ENCODE measurements at regions not wholly inside any gene's neighbourhood (a gene's known extent, or its start where the extent isn't known, plus 50 kb on each side); places are given as distances from the start of the nearest gene placed in this dataset.

GRCh38 chr7:79968894-79969293 lies 165.7 kb upstream of the GNAI1 start:
- no peak for DNase-seq (ENCODE audit: extremely low read depth, insufficient read length)
- no peaks in the 10 kb centered on the region for H3K27me3 ChIP-seq (replicated peaks; ENCODE audit: control insufficient read depth, insufficient read depth, low read length)
- no peak overlapping the region for H3K4me3 ChIP-seq (replicated peaks; ENCODE audit: low read depth, low read length)
- H3K36me3 ChIP-seq (ENCODE audit: control insufficient read depth, insufficient read depth, low read length) = no peaks in the 10 kb centered on the region
- TF ChIP-seq CTCF (IDR thresholded peaks at IDR 0.05; ENCODE audit: insufficient read depth, low read length, poor library complexity, severe bottlenecking) = no peak

- DNase-seq (ENCODE audit: extremely low read depth, insufficient read length) = no peak
- no peaks in the 10 kb centered on the region for H3K36me3 ChIP-seq (ENCODE audit: control insufficient read depth, insufficient read depth, low read length)
- TF ChIP-seq CTCF (IDR thresholded peaks at IDR 0.05; ENCODE audit: insufficient read depth, low read length, poor library complexity, severe bottlenecking) = no peak
- no peak overlapping the region for H3K4me3 ChIP-seq (replicated peaks; ENCODE audit: low read depth, low read length)
- no peaks in the 10 kb centered on the region for H3K27me3 ChIP-seq (replicated peaks; ENCODE audit: control insufficient read depth, insufficient read depth, low read length)
Measured at GRCh38 chr7:79968077-79968648, 166.5 kb upstream of the GNAI1 start.

GRCh38 chr7:79965946-79966345 lies 168.7 kb upstream of the GNAI1 start:
- H3K27me3 ChIP-seq (replicated peaks; ENCODE audit: control insufficient read depth, insufficient read depth, low read length) = no peaks in the 10 kb centered on the region

GRCh38 chr7:79964463-79964862 lies 170.2 kb upstream of the GNAI1 start:
- no peak for DNase-seq (ENCODE audit: extremely low read depth, insufficient read length)
- H3K36me3 ChIP-seq (ENCODE audit: control insufficient read depth, insufficient read depth, low read length) = no peaks in the 10 kb centered on the region
- no peaks in the 10 kb centered on the region for H3K27me3 ChIP-seq (replicated peaks; ENCODE audit: control insufficient read depth, insufficient read depth, low read length)
- no peak overlapping the region for H3K4me3 ChIP-seq (replicated peaks; ENCODE audit: low read depth, low read length)
- no peak for TF ChIP-seq CTCF (IDR thresholded peaks at IDR 0.05; ENCODE audit: insufficient read depth, low read length, poor library complexity, severe bottlenecking)

More at GRCh38 chr7:79965946-79966345, 168.7 kb upstream of the GNAI1 start:
- Histone ChIP-seq H3K4me3 (replicated peaks; ENCODE audit: low read depth, low read length) (no peak overlapping the region), H3K36me3 (ENCODE audit: control insufficient read depth, insufficient read depth, low read length) (no peaks in the 10 kb centered on the region)
- no peak for TF ChIP-seq CTCF (IDR thresholded peaks at IDR 0.05; ENCODE audit: insufficient read depth, low read length, poor library complexity, severe bottlenecking)
- no peak for DNase-seq (ENCODE audit: extremely low read depth, insufficient read length)

GRCh38 chr7:79953130-79953529 lies 181.5 kb upstream of the GNAI1 start:
- Histone ChIP-seq H3K27me3 (replicated peaks; ENCODE audit: control insufficient read depth, insufficient read depth, low read length) (no peaks in the 10 kb centered on the region), H3K36me3 (ENCODE audit: control insufficient read depth, insufficient read depth, low read length) (no peaks in the 10 kb centered on the region), H3K4me3 (replicated peaks; ENCODE audit: low read depth, low read length) (no peak overlapping the region)
- TF ChIP-seq CTCF (IDR thresholded peaks at IDR 0.05; ENCODE audit: insufficient read depth, low read length, poor library complexity, severe bottlenecking) = no peak
- no peak for DNase-seq (ENCODE audit: extremely low read depth, insufficient read length)

- no peak for TF ChIP-seq CTCF (IDR thresholded peaks at IDR 0.05; ENCODE audit: insufficient read depth, low read length, poor library complexity, severe bottlenecking)
- no peaks in the 10 kb centered on the region for H3K27me3 ChIP-seq (replicated peaks; ENCODE audit: control insufficient read depth, insufficient read depth, low read length)
- DNase-seq (ENCODE audit: extremely low read depth, insufficient read length) = no peak
- no peaks in the 10 kb centered on the region for H3K36me3 ChIP-seq (ENCODE audit: control insufficient read depth, insufficient read depth, low read length)
- H3K4me3 ChIP-seq (replicated peaks; ENCODE audit: low read depth, low read length) = no peak overlapping the region
Measured at GRCh38 chr7:79952399-79952798, 182.2 kb upstream of the GNAI1 start.

All from GM06990 (cell line).